K562 (cell line): ENCODE measurements at regions not wholly inside any gene's neighbourhood (a gene's known extent, or its start where the extent isn't known, plus 50 kb on each side); places are given as distances from the start of the nearest gene placed in this dataset.

Experiments used
- ATAC-seq: fragments of 200-7000 bp; cut with Tn5 transposase; 3 replicates; pipeline ENCODE4 v1.9.1; 2020; ENCODE audit warnings: moderate library complexity
- BruUV-seq: library from RNA; stranded (reverse); fragments of 400-500 nt; replicated peaks from 2 replicates; lab custom pipeline; 2021; lab: Mats Ljungman, UMichigan
- CTCF ChIA-PET: fragments of 300-600 bp; formaldehyde crosslinking; extraction: SDS; loops from one replicate; lab custom pipeline; 2021; ENCODE audit warnings: low intra/inter-chr PET ratio; lab: Yijun Ruan, JAX
- POLR2A ChIA-PET: fragments of 300-600, 350-650 bp; sonication (Branson Sonifier 250); formaldehyde crosslinking; extraction: SDS; loops from one replicate; lab custom pipeline; 2021; ENCODE audit warnings: antibody characterized with exemption, inconsistent platforms; lab: Yijun Ruan, JAX
- DNase-seq, 4 experiments: peaks; one replicate each; pipeline versions ENCODE4 v3.0.0 to v3.0.0-alpha.2; 2011 to 2018; ENCODE audit warnings: low spot score in 3 of 4, mixed read lengths in 3 of 4; ENCODE audit errors: extremely low read depth in 1 of 4
- FAIRE-seq: peaks from 2 replicates; lab custom pipeline; 2011; peaks lifted over from hg19 to GRCh38; lab: Jason Lieb, UNC
- H2AFZ ChIP-seq: 2 replicates; pipeline ENCODE4 v1.6.0; 2011; ENCODE audit warnings: low read depth, low read length, control low read depth, inconsistent platforms
- H3K27ac ChIP-seq: fragments of 200-600 bp; 3 replicates; pipeline ENCODE4 v1.8.0; 2011; ENCODE audit warnings: low read depth, mild to moderate bottlenecking, control low read depth, inconsistent platforms, low read length, moderate library complexity, mixed read lengths; ENCODE audit errors: extremely low read depth
- H3K27me3 ChIP-seq, 2 experiments: fragments of 300-600 bp in 1 of 2; 2 replicates in 1 of 2; 3 replicates in 1 of 2; pipeline versions ENCODE4 v1.6.0 to v1.8.0; 2011; ENCODE audit warnings: inconsistent platforms in 2 of 2, low read length in 2 of 2, mild to moderate bottlenecking in 1 of 2, mixed read lengths in 1 of 2, moderate library complexity in 1 of 2; ENCODE audit not compliant: control insufficient read depth in 2 of 2, insufficient read depth in 2 of 2
- H3K36me3 ChIP-seq: fragments of 300-600 bp; 3 replicates; pipeline ENCODE4 v1.8.0; 2011; ENCODE audit warnings: mild to moderate bottlenecking, low read length, inconsistent platforms; ENCODE audit not compliant: control insufficient read depth, insufficient read depth
- H3K4me1 ChIP-seq, 2 experiments: fragments of 200-600 bp in 1 of 2; replicated peaks in 1 of 2; 2 replicates in 1 of 2; 3 replicates in 1 of 2; pipeline versions ENCODE4 v1.5.1 to v1.8.0; 2011; ENCODE audit warnings: inconsistent platforms in 2 of 2, low read length in 2 of 2, mild to moderate bottlenecking in 1 of 2, mixed read lengths in 1 of 2, moderate library complexity in 1 of 2; ENCODE audit not compliant: control insufficient read depth in 2 of 2, insufficient read depth in 2 of 2
- H3K4me2 ChIP-seq: 2 replicates; pipeline ENCODE4 v1.6.1; 2011; ENCODE audit warnings: low read length, control low read depth, inconsistent platforms, mixed read lengths; ENCODE audit not compliant: insufficient read depth
- H3K4me3 ChIP-seq: fragments of 200-600 bp; sonication (generic), shearing (Covaris generic); 2 replicates; pipeline ENCODE4 v1.5.1; 2016; ENCODE audit warnings: control low read depth, inconsistent platforms
- H3K79me2 ChIP-seq: fragments of 200-600 bp; 3 replicates; pipeline ENCODE4 v1.8.0; 2011; ENCODE audit warnings: low read length, inconsistent platforms; ENCODE audit not compliant: control insufficient read depth, insufficient read depth
- H3K9ac ChIP-seq, 2 experiments: 2 replicates each; pipeline versions ENCODE4 v1.6.0 to v1.6.1; 2011; ENCODE audit warnings: low read depth in 2 of 2, low read length in 2 of 2, control low read depth in 1 of 2, inconsistent platforms in 1 of 2, mild to moderate bottlenecking in 1 of 2, mixed read lengths in 1 of 2; ENCODE audit not compliant: insufficient read depth in 1 of 2
- H3K9me1 ChIP-seq: one replicate; pipeline ENCODE4 v1.6.0; 2011; ENCODE audit warnings: inconsistent platforms, mild to moderate bottlenecking, low read length, moderate library complexity; ENCODE audit not compliant: control insufficient read depth, insufficient read depth
- H3K9me3 ChIP-seq: replicated peaks from 2 replicates; pipeline ENCODE4 v1.5.1; 2011; ENCODE audit warnings: low read depth, low read length, inconsistent platforms; ENCODE audit not compliant: control insufficient read depth, insufficient read depth
- H4K20me1 ChIP-seq: replicated peaks from 2 replicates; pipeline ENCODE4 v1.6.1; 2011; ENCODE audit warnings: low read length, inconsistent platforms, mixed read lengths; ENCODE audit not compliant: control insufficient read depth, insufficient read depth
- ARID3B ChIP-seq: fragments of 250-450 bp; sonication (Bioruptor Pico); IDR thresholded peaks from 2 replicates; pipeline ENCODE4 v1.4.0; 2020; ENCODE audit warnings: borderline replicate concordance
- KAT2B ChIP-seq: IDR thresholded peaks from one replicate; pipeline ENCODE4 v1.6.1; 2012; ENCODE audit warnings: low read depth, mild to moderate bottlenecking, control low read depth, inconsistent platforms, low read length, moderate library complexity
- PTTG1 ChIP-seq: fragments of 450-650 bp; IDR thresholded peaks from 2 replicates; pipeline ENCODE4 v1.6.1; 2016; ENCODE audit warnings: low read depth, mild to moderate bottlenecking, missing genetic modification characterization, missing compliant biosample characterization
- RBBP5 ChIP-seq: fragments of 200-600 bp; sonication (generic); IDR thresholded peaks from 2 replicates; pipeline ENCODE4 v1.6.1; 2012; ENCODE audit warnings: borderline replicate concordance, mild to moderate bottlenecking, low read length, control low read depth, inconsistent platforms; ENCODE audit not compliant: insufficient read depth, poor library complexity, severe bottlenecking
- TCF15 ChIP-seq: fragments of 250-450 bp; sonication (Bioruptor Pico); IDR thresholded peaks from 2 replicates; pipeline ENCODE4 v1.8.0; 2022; ENCODE audit warnings: moderate library complexity, mild to moderate bottlenecking, inconsistent platforms
- TFAM ChIP-seq: fragments of 250-450 bp; sonication (Bioruptor Pico); conservative IDR thresholded peaks from 2 replicates; pipeline ENCODE4 v1.5.0; 2021; ENCODE audit warnings: mild to moderate bottlenecking, moderate library complexity
- ZBED1 ChIP-seq: IDR thresholded peaks from 2 replicates; pipeline ENCODE4 v1.6.1; 2014
- ZNF121 ChIP-seq: sonication (generic); formaldehyde crosslinking; conservative IDR thresholded peaks from 2 replicates; pipeline ENCODE4 v1.8.0; 2022; ENCODE audit warnings: missing genetic modification reagents
- ZNF165 ChIP-seq: fragments of 250-450 bp; sonication (Bioruptor Pico); IDR thresholded peaks from 2 replicates; pipeline ENCODE4 v1.4.0; 2020; ENCODE audit warnings: borderline replicate concordance
- ZNF318 ChIP-seq, 2 experiments: fragments of 450-650 bp; IDR thresholded peaks; 2 replicates each; pipeline ENCODE4 v1.6.1; 2016; ENCODE audit warnings: mild to moderate bottlenecking in 2 of 2, borderline replicate concordance in 1 of 2, low read depth in 1 of 2, moderate library complexity in 1 of 2
- WGBS: fragments of 100-300 bp; shearing (Covaris generic); methylation state at CpG from one replicate; pipeline ENCODE4 v1.1.6; 2016; ENCODE audit warnings: low coverage, mixed read lengths; ENCODE audit not compliant: insufficient coverage; ENCODE audit errors: missing lambda C conversion rate; 5-methylcytosine and 5-hydroxymethylcytosine counted together
- in situ Hi-C: fragments of 300-500 bp; cut with MboI; formaldehyde crosslinking; loops from 4 replicates; pipeline ENCODE4 v1.15.0; 2018; ENCODE audit warnings: inconsistent platforms, mixed read lengths
- intact Hi-C: fragments of 100-400 bp; cut with micrococcal nuclease; formaldehyde crosslinking; loops from 2 replicates; pipeline ENCODE4 v1.14.2; 2022

DNA sequence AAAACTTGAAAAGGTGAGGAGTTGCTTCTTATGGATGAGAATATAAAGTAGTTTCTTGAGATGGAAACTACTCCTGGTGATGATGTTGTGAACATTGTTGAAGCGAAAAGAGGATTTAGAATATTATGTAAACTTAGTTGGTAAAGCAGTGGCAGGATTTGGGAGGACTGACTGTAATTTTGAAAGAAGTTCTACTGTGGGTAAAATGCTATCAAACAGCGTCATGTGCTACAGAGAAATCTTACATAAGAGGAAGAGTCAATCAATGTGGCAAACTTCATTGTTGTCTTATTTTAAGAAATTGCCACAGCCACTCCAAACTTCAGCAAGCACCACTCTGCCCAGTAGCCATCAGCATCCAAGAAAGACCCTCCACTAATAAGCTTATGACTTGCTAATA, 112.9 kb upstream of the ZEB2 start:
- in situ Hi-C loops: no loop called here
- ChIA-PET CTCF (interaction anchor here (0.6 kb wide), 1 partner anchor 80 kb away, joined by 3 read pairs; no protein-coding TSS in a partner anchor), POLR2A (no interaction called here)
- H3K4me2 ChIP-seq: no peak overlapping the region
- intact Hi-C loops: no loop called here
- no peak overlapping the region for H3K27ac ChIP-seq
- DNase-seq (no peak), ATAC-seq (no peak), FAIRE-seq (no peak)
- no peaks in the 10 kb centered on the region for H3K27me3 ChIP-seq
- H3K4me3 ChIP-seq: no peak overlapping the region
- no peaks in the 10 kb centered on the region for H3K9me1 ChIP-seq
- WGBS: 92% methylated on average over 2 of the region's 2 CpGs
- no TSS peak for BruUV-seq
- H3K4me1 ChIP-seq: peaks cover 0 to 4% of the 10 kb centered on the region in 2 experiments; a peak in 1 of 5 replicates
- H3K9me3 ChIP-seq: no peaks in the 10 kb centered on the region
- no peaks in the 10 kb centered on the region for H3K79me2 ChIP-seq
- H3K9ac ChIP-seq: no peak overlapping the region
- no peaks in the 10 kb centered on the region for H4K20me1 ChIP-seq
- no peaks in the 10 kb centered on the region for H3K36me3 ChIP-seq
- H2AFZ ChIP-seq: no peak overlapping the region
- TF ChIP-seq ZNF121 (CRISPR knock-in tag): no peak
- TF ChIP-seq ARID3B (CRISPR knock-in tag): no peak
- TF ChIP-seq PTTG1 (tag): no peak
- no peak for TF ChIP-seq TFAM (CRISPR knock-in tag)
- no peak for TF ChIP-seq ZNF165 (CRISPR knock-in tag)
- no peak for TF ChIP-seq ZNF318 (IDR thresholded peaks at IDR 0.05; ENCODE audit: borderline replicate concordance in 1 of 2, low read depth in 1 of 2)
- TF ChIP-seq ZBED1: no peak
- TF ChIP-seq RBBP5: no peak
- no peak for TF ChIP-seq TCF15 (CRISPR knock-in tag)
- no peak for TF ChIP-seq KAT2B
